Fibroblast of lung (primary cell): ENCODE measurements at regions not wholly inside any gene's neighbourhood (a gene's known extent, or its start where the extent isn't known, plus 50 kb on each side); places are given as distances from the start of the nearest gene placed in this dataset.
"Not testable (repeated sequence)": the region's sequence is repeated elsewhere in the genome, so short reads cannot be mapped to it uniquely, and the experiment has no call there.

Experiments
- DNase-seq, 2 donors: peaks; one replicate each; pipeline versions ENCODE4 v3.0.0 to v3.0.0-alpha.2; 2010; ENCODE audit warnings: low read depth in 2 of 2
- H2AFZ ChIP-seq: 2 replicates; pipeline ENCODE4 v1.5.1; 2012; ENCODE audit warnings: low read length, control low read depth, inconsistent platforms
- H3K27ac ChIP-seq: 2 replicates; pipeline ENCODE4 v1.5.1; 2011; ENCODE audit warnings: low read length, control low read depth; ENCODE audit not compliant: insufficient read depth
- H3K27me3 ChIP-seq: 2 replicates; pipeline ENCODE4 v1.5.1; 2011; ENCODE audit warnings: mild to moderate bottlenecking, low read length; ENCODE audit not compliant: control insufficient read depth, insufficient read depth
- H3K36me3 ChIP-seq: 2 replicates; pipeline ENCODE4 v1.5.1; 2011; ENCODE audit warnings: low read length; ENCODE audit not compliant: control insufficient read depth, insufficient read depth
- H3K4me1 ChIP-seq: 2 replicates; pipeline ENCODE4 v1.5.1; 2011; ENCODE audit warnings: low read length; ENCODE audit not compliant: control insufficient read depth, insufficient read depth; ENCODE audit errors: extremely low read depth
- H3K4me2 ChIP-seq: 2 replicates; pipeline ENCODE4 v1.5.1; 2011; ENCODE audit warnings: low read length, control low read depth; ENCODE audit not compliant: insufficient read depth; ENCODE audit errors: extremely low read depth
- H3K4me3 ChIP-seq, 4 experiments: fragments of 200-600 bp in 1 of 4; sonication (generic) in 1 of 4; replicated peaks in 1 of 4; 2 replicates each; pipeline ENCODE4 v1.5.1; 2011 to 2016; ENCODE audit warnings: low read length in 4 of 4, low read depth in 3 of 4, mild to moderate bottlenecking in 3 of 4, control low read depth in 2 of 4, inconsistent platforms in 1 of 4, mixed read lengths in 1 of 4; ENCODE audit not compliant: insufficient read depth in 1 of 4; ENCODE audit errors: control extremely low read depth in 1 of 4
- H3K79me2 ChIP-seq: 2 replicates; pipeline ENCODE4 v1.5.1; 2012; ENCODE audit warnings: mild to moderate bottlenecking, low read length, inconsistent platforms; ENCODE audit not compliant: control insufficient read depth, insufficient read depth
- H3K9ac ChIP-seq: 2 replicates; pipeline ENCODE4 v1.5.1; 2011; ENCODE audit warnings: mild to moderate bottlenecking, low read length, control low read depth; ENCODE audit not compliant: insufficient read depth
- H3K9me3 ChIP-seq: 2 replicates; pipeline ENCODE4 v1.5.1; 2012; ENCODE audit warnings: low read depth, low read length; ENCODE audit not compliant: control insufficient read depth, insufficient read depth
- H4K20me1 ChIP-seq: 2 replicates; pipeline ENCODE4 v1.5.1; 2011; ENCODE audit warnings: low read length; ENCODE audit not compliant: control insufficient read depth, insufficient read depth; ENCODE audit errors: extremely low read depth
- EZH2 ChIP-seq: IDR thresholded peaks from 2 replicates; pipeline ENCODE4 v1.5.1; 2012; ENCODE audit warnings: low read length, control low read depth, mild to moderate bottlenecking; ENCODE audit errors: missing control alignments
- TF ChIP-seq, protein P1 (sequence below), 2 donors: IDR thresholded peaks in 1 of 2; conservative IDR thresholded peaks in 1 of 2; 1 replicate in 1 of 2; 2 replicates in 1 of 2; pipeline ENCODE4 v1.5.1; 2011 to 2012; ENCODE audit warnings: low read length in 2 of 2, control low read depth in 1 of 2, inconsistent platforms in 1 of 2, low read depth in 1 of 2, mild to moderate bottlenecking in 1 of 2

DNA sequence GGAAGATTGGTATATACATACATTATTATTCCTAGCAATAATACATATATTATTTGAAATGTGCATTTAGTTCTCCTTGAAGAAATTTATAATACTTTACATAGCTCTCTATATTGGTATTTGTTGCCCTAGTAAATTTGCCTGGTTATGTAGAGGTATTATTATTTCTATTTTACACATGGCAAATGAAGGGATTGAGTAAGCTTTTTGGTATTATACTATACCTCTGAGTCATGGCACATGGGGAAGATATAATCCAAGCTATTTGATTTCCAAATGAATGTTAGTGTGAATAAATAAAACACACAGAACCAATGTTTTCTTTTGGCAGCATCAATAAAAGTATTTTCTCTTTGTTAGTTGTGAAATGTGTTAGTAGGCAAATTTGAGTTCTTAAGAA, 409.6 kb upstream of the SLC35B3 start:
- Histone ChIP-seq H3K9ac (no peak overlapping the region), H3K4me1 (no peaks in the 10 kb centered on the region), H4K20me1 (no peaks in the 10 kb centered on the region), H3K27ac (no peak overlapping the region), H3K36me3 (no peaks in the 10 kb centered on the region), H3K4me3 (no peak overlapping the region), H3K9me3 (no peaks in the 10 kb centered on the region), H3K27me3 (no peaks in the 10 kb centered on the region), H2AFZ (no peak overlapping the region), H3K79me2 (no peaks in the 10 kb centered on the region), H3K4me2 (no peak overlapping the region)
- DNase-seq: no peak
- TF ChIP-seq, protein P1, sequence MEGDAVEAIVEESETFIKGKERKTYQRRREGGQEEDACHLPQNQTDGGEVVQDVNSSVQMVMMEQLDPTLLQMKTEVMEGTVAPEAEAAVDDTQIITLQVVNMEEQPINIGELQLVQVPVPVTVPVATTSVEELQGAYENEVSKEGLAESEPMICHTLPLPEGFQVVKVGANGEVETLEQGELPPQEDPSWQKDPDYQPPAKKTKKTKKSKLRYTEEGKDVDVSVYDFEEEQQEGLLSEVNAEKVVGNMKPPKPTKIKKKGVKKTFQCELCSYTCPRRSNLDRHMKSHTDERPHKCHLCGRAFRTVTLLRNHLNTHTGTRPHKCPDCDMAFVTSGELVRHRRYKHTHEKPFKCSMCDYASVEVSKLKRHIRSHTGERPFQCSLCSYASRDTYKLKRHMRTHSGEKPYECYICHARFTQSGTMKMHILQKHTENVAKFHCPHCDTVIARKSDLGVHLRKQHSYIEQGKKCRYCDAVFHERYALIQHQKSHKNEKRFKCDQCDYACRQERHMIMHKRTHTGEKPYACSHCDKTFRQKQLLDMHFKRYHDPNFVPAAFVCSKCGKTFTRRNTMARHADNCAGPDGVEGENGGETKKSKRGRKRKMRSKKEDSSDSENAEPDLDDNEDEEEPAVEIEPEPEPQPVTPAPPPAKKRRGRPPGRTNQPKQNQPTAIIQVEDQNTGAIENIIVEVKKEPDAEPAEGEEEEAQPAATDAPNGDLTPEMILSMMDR (conservative IDR thresholded peaks at IDR 0.05 in 1 of 2, IDR thresholded peaks at IDR 0.05 in 1 of 2; ENCODE audit: low read depth in 1 of 2, low read length in 2 of 2): no peak
- TF ChIP-seq EZH2: no peak

DNA sequence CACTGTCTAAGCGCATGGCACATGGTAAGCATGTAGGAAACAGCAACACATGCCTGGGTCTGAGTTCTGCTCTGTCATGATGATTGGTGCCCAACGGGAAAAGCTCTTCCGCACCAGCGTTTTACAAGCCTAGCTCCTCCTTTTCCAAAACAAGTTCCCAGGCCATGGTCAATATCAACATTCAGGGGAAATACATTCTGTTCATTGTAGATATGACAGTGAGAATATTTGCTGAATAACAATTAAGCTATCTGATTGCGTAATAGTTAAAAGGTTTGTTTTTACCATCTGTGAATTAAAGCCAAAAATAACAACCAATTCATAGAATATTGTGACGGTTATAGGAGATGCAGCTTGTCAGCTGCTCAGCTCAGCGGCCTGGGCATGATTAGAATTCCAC, 404.3 kb upstream of the SLC35B3 start:
- Histone ChIP-seq H3K36me3 (no peaks in the 10 kb centered on the region), H3K27me3 (no peaks in the 10 kb centered on the region), H3K4me2 (no peak overlapping the region), H3K9ac (no peak overlapping the region), H3K4me1 (no peaks in the 10 kb centered on the region), H3K27ac (no peak overlapping the region), H2AFZ (no peak overlapping the region), H3K79me2 (no peaks in the 10 kb centered on the region), H4K20me1 (no peaks in the 10 kb centered on the region), H3K9me3 (no peaks in the 10 kb centered on the region), H3K4me3 (no peak overlapping the region)
- TF ChIP-seq, protein P1 (conservative IDR thresholded peaks at IDR 0.05 in 1 of 2, IDR thresholded peaks at IDR 0.05 in 1 of 2; ENCODE audit: low read depth in 1 of 2, low read length in 2 of 2): no peak
- no peak for TF ChIP-seq EZH2
- DNase-seq: no peak

DNA sequence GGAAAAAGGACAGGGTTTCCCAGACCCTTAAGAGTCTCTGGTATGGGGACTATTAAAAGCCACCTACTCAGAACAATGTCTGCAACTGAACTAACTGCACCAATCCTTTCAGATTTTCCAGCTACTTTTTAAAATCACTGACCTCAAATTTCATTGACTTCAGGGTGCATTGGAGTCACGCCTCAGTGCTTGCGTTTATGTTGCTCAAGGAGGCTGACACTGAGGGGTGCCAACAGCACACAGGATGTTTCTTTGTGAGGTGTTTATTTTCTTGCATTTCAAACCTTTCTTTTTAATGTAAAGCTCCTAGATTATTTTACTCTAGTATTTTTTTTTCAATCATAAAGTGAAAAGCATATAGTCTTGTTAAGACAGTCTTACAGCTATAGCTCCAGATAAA, 402.0 kb upstream of the SLC35B3 start:
- H3K36me3 ChIP-seq: no peaks in the 10 kb centered on the region
- no peak for DNase-seq
- H3K27ac ChIP-seq: no peak overlapping the region
- no peaks in the 10 kb centered on the region for H3K4me1 ChIP-seq
- H3K27me3 ChIP-seq: no peaks in the 10 kb centered on the region
- H3K9ac ChIP-seq: no peak overlapping the region
- no peak overlapping the region for H3K4me2 ChIP-seq
- H3K79me2 ChIP-seq: no peaks in the 10 kb centered on the region
- no peak for TF ChIP-seq EZH2
- TF ChIP-seq, protein P1 (conservative IDR thresholded peaks at IDR 0.05 in 1 of 2, IDR thresholded peaks at IDR 0.05 in 1 of 2; ENCODE audit: low read depth in 1 of 2, low read length in 2 of 2): no peak
- no peak overlapping the region for H3K4me3 ChIP-seq
- no peaks in the 10 kb centered on the region for H3K9me3 ChIP-seq
- no peaks in the 10 kb centered on the region for H4K20me1 ChIP-seq
- no peak overlapping the region for H2AFZ ChIP-seq

DNA sequence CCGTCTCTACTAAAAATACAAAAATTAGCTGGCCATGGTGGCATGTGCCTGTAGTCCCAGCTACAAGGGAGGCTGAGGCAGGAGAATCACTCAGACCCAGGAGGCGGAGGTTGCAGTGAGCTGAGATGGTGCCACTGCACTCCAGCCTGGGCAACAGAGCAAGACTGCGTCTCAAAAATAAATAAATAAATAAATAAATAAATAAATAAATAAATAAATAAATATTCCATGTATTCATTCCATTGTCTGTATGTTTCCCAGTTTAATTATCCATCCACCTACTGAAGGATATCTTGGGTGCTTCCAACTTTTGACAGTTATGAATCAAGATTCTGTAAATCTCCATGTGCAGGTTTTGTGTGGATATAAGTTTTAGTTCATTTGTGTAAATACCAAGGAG, 397.4 kb upstream of the SLC35B3 start:
- H3K27ac ChIP-seq, H3K9me3 ChIP-seq, H3K27me3 ChIP-seq, H3K79me2 ChIP-seq, H3K4me3 ChIP-seq, H2AFZ ChIP-seq, H3K9ac ChIP-seq, H3K36me3 ChIP-seq, DNase-seq, H3K4me1 ChIP-seq, H4K20me1 ChIP-seq, H3K4me2 ChIP-seq: not testable (repeated sequence)
